ENCODE measurements at regions not wholly inside any gene's neighbourhood (a gene's known extent, or its start where the extent isn't known, plus 50 kb on each side); places are given as distances from the start of the nearest gene placed in this dataset.

GRCh38 chr1:55547405-55547804 is 332.2 kb upstream of the USP24 start:
- no peak for TF ChIP-seq CTCF (IDR thresholded peaks at IDR 0.05 in 8 of 11, conservative IDR thresholded peaks at IDR 0.05 in 3 of 11)
- TF ChIP-seq POLR2A (IDR thresholded peaks at IDR 0.05): no peak
- no peak for TF ChIP-seq POLR2AphosphoS5 (IDR thresholded peaks at IDR 0.05)
- Histone ChIP-seq H3K27me3 (replicated peaks in 1 of 7) (no peaks in the 10 kb centered on the region), H3K27ac (no peak overlapping the region), H3K4me3 (no peak overlapping the region), H3K9me3 (peaks cover 0 to 10% (median 2%) of the 10 kb centered on the region in 8 donors), H3K4me1 (no peaks in the 10 kb centered on the region), H3K36me3 (no peaks in the 10 kb centered on the region)
- WGBS, 5 donors: 91 to 97% (median 93%) methylated on average over 6 of the region's 6 CpGs
- no peak for DNase-seq
- intact Hi-C loops (cut with DNase I; ENCODE audit: low total_unique reads): no loop called here

GRCh38 chr1:55546553-55546952 is 331.4 kb upstream of the USP24 start:
- Histone ChIP-seq H3K27me3 (replicated peaks in 1 of 7) (no peaks in the 10 kb centered on the region), H3K27ac (no peak overlapping the region), H3K4me1 (no peaks in the 10 kb centered on the region), H3K36me3 (no peaks in the 10 kb centered on the region), H3K4me3 (no peak overlapping the region), H3K9me3 (peaks cover 0 to 2% (median 0%) of the 10 kb centered on the region in 8 donors)
- WGBS, 5 donors: 83 to 100% (median 95%) methylated on average over 1 of the region's 1 CpG
- TF ChIP-seq POLR2AphosphoS5 (IDR thresholded peaks at IDR 0.05) (no peak), POLR2A (IDR thresholded peaks at IDR 0.05) (no peak)
- intact Hi-C loops (cut with DNase I; ENCODE audit: low total_unique reads): no loop called here
- no peak for DNase-seq

GRCh38 chr1:55544826-55545225 is 329.7 kb upstream of the USP24 start:
- Histone ChIP-seq H3K4me1 (no peaks in the 10 kb centered on the region), H3K4me3 (no peak overlapping the region), H3K27me3 (replicated peaks in 1 of 7) (no peaks in the 10 kb centered on the region), H3K27ac (no peak overlapping the region), H3K9me3 (no peaks in the 10 kb centered on the region), H3K36me3 (no peaks in the 10 kb centered on the region)
- DNase-seq: no peak
- intact Hi-C loops (cut with DNase I; ENCODE audit: low total_unique reads): no loop called here
- WGBS, 5 donors: 76 to 89% (median 88%) methylated on average over 3 of the region's 3 CpGs
- TF ChIP-seq CTCF (IDR thresholded peaks at IDR 0.05 in 8 of 11, conservative IDR thresholded peaks at IDR 0.05 in 3 of 11) (no peak), POLR2A (IDR thresholded peaks at IDR 0.05) (no peak), POLR2AphosphoS5 (IDR thresholded peaks at IDR 0.05) (no peak)

- no peak overlapping the region for H3K27ac ChIP-seq
- no peaks in the 10 kb centered on the region for H3K4me1 ChIP-seq
- no peaks in the 10 kb centered on the region for H3K36me3 ChIP-seq
- no peak for TF ChIP-seq POLR2A (IDR thresholded peaks at IDR 0.05)
- no peak for TF ChIP-seq CTCF (IDR thresholded peaks at IDR 0.05 in 8 of 11, conservative IDR thresholded peaks at IDR 0.05 in 3 of 11)
- no peak for TF ChIP-seq POLR2AphosphoS5 (IDR thresholded peaks at IDR 0.05)
- H3K27me3 ChIP-seq (replicated peaks in 1 of 7): no peaks in the 10 kb centered on the region
- no peak overlapping the region for H3K4me3 ChIP-seq
- no peak for DNase-seq
- intact Hi-C loops (cut with DNase I; ENCODE audit: low total_unique reads): no loop called here
- H3K9me3 ChIP-seq: no peaks in the 10 kb centered on the region
These were observed 327.8 kb upstream of the USP24 start for GRCh38 chr1:55542901-55543504.

GRCh38 chr1:55541296-55541695 is 326.1 kb upstream of the USP24 start:
- Histone ChIP-seq H3K36me3 (no peaks in the 10 kb centered on the region), H3K9me3 (no peaks in the 10 kb centered on the region), H3K4me3 (no peak overlapping the region), H3K4me1 (no peaks in the 10 kb centered on the region), H3K27me3 (replicated peaks in 1 of 7) (no peaks in the 10 kb centered on the region), H3K27ac (no peak overlapping the region)
- no peak for DNase-seq
- 84 to 98% (median 94%) methylated on average over 1 of the region's 1 CpG for WGBS, 5 donors
- TF ChIP-seq CTCF (IDR thresholded peaks at IDR 0.05 in 8 of 11, conservative IDR thresholded peaks at IDR 0.05 in 3 of 11) (no peak), POLR2AphosphoS5 (IDR thresholded peaks at IDR 0.05) (no peak), POLR2A (IDR thresholded peaks at IDR 0.05) (no peak)
- intact Hi-C loops (cut with DNase I; ENCODE audit: low total_unique reads): no loop called here
